ENCODE measurements at regions not wholly inside any gene's neighbourhood (a gene's known extent, or its start where the extent isn't known, plus 50 kb on each side); places are given as distances from the start of the nearest gene placed in this dataset.
"Not testable (repeated sequence)": the region's sequence is repeated elsewhere in the genome, so short reads cannot be mapped to it uniquely, and the experiment has no call there.

- Histone ChIP-seq H3K9ac (ENCODE audit: control insufficient read depth, extremely low read depth, insufficient read depth, low read length) (no peak overlapping the region), H3K4me1 (ENCODE audit: control insufficient read depth, extremely low read depth, insufficient read depth, low read length) (peaks cover 21% of the 10 kb centered on the region), H3K9me1 (ENCODE audit: control insufficient read depth, extremely low read depth, insufficient read depth, low read length) (no peaks in the 10 kb centered on the region), H3K27ac (ENCODE audit: control insufficient read depth, insufficient read depth, low read length) (peak overlapping the region; percentile 31), H3K4me2 (ENCODE audit: control insufficient read depth, extremely low read depth, insufficient read depth, low read depth, low read length) (peak overlapping the region; percentile 69), H3K4me3 (ENCODE audit: control insufficient read depth in 2 of 3, extremely low read depth in 1 of 3, insufficient read depth in 2 of 3, low read depth in 1 of 3, low read length in 3 of 3) (peak overlapping the region in 1 of 3 experiments; percentile 42), H2AFZ (ENCODE audit: control insufficient read depth, low read length) (peak overlapping the region; percentile 60), H3K27me3 (ENCODE audit: control insufficient read depth, extremely low read depth, insufficient read depth, low read length) (no peaks in the 10 kb centered on the region), H3K9me3 (ENCODE audit: control insufficient read depth, low read depth, low read length) (no peaks in the 10 kb centered on the region), H3K36me3 (ENCODE audit: control insufficient read depth in 2 of 2, extremely low read depth in 1 of 2, insufficient read depth in 2 of 2, low read length in 2 of 2) (no peaks in the 10 kb centered on the region), H4K20me1 (ENCODE audit: control insufficient read depth, extremely low read depth, insufficient read depth, low read length) (no peaks in the 10 kb centered on the region), H3K79me2 (ENCODE audit: control insufficient read depth, insufficient read depth, low read length) (no peaks in the 10 kb centered on the region)
- dilution Hi-C loops (cut with MboI; ENCODE audit: extremely low pct_ligation_motif_present, low sequenced_read_pairs) = no loop called here
- DNase-seq (ENCODE audit: low read depth, low spot score) (peak; percentile 52), FAIRE-seq (peak; percentile 80)
- TF ChIP-seq EZH2 (IDR thresholded peaks at IDR 0.05; ENCODE audit: low read length) (no peak), CTCF (optimal IDR thresholded peaks at IDR 0.05 in 1 of 3, IDR thresholded peaks at IDR 0.05 in 1 of 3, conservative IDR thresholded peaks at IDR 0.05 in 1 of 3; ENCODE audit: extremely low read depth in 1 of 3, insufficient read depth in 2 of 3, low read length in 3 of 3) (no peak)
Measured at GRCh38 chr6:76831299-76831698, 632.0 kb downstream of the HTR1B start.

GRCh38 chr6:76823578-76823977 lies 639.7 kb downstream of the HTR1B start:
- H2AFZ ChIP-seq (ENCODE audit: control insufficient read depth, low read length); H3K36me3 ChIP-seq (ENCODE audit: control insufficient read depth in 2 of 2, extremely low read depth in 1 of 2, insufficient read depth in 2 of 2, low read length in 2 of 2); H3K9ac ChIP-seq (ENCODE audit: control insufficient read depth, extremely low read depth, insufficient read depth, low read length); DNase-seq (ENCODE audit: low read depth, low spot score); H4K20me1 ChIP-seq (ENCODE audit: control insufficient read depth, extremely low read depth, insufficient read depth, low read length); H3K27me3 ChIP-seq (ENCODE audit: control insufficient read depth, extremely low read depth, insufficient read depth, low read length); FAIRE-seq; H3K4me1 ChIP-seq (ENCODE audit: control insufficient read depth, extremely low read depth, insufficient read depth, low read length); dilution Hi-C loops (cut with MboI; ENCODE audit: extremely low pct_ligation_motif_present, low sequenced_read_pairs); H3K9me1 ChIP-seq (ENCODE audit: control insufficient read depth, extremely low read depth, insufficient read depth, low read length); H3K4me3 ChIP-seq (ENCODE audit: control insufficient read depth in 2 of 3, extremely low read depth in 1 of 3, insufficient read depth in 2 of 3, low read depth in 1 of 3, low read length in 3 of 3); H3K27ac ChIP-seq (ENCODE audit: control insufficient read depth, insufficient read depth, low read length); H3K4me2 ChIP-seq (ENCODE audit: control insufficient read depth, extremely low read depth, insufficient read depth, low read depth, low read length); H3K9me3 ChIP-seq (ENCODE audit: control insufficient read depth, low read depth, low read length); H3K79me2 ChIP-seq (ENCODE audit: control insufficient read depth, insufficient read depth, low read length): not testable (repeated sequence)

- dilution Hi-C loops (cut with MboI; ENCODE audit: extremely low pct_ligation_motif_present, low sequenced_read_pairs) = no loop called here
- DNase-seq (ENCODE audit: low read depth, low spot score) (no peak), FAIRE-seq (no peak)
- Histone ChIP-seq H3K9ac (ENCODE audit: control insufficient read depth, extremely low read depth, insufficient read depth, low read length) (no peak overlapping the region), H3K79me2 (ENCODE audit: control insufficient read depth, insufficient read depth, low read length) (no peaks in the 10 kb centered on the region), H2AFZ (ENCODE audit: control insufficient read depth, low read length) (no peak overlapping the region), H3K9me3 (ENCODE audit: control insufficient read depth, low read depth, low read length) (no peaks in the 10 kb centered on the region), H4K20me1 (ENCODE audit: control insufficient read depth, extremely low read depth, insufficient read depth, low read length) (no peaks in the 10 kb centered on the region), H3K36me3 (ENCODE audit: control insufficient read depth in 2 of 2, extremely low read depth in 1 of 2, insufficient read depth in 2 of 2, low read length in 2 of 2) (no peaks in the 10 kb centered on the region), H3K4me2 (ENCODE audit: control insufficient read depth, extremely low read depth, insufficient read depth, low read depth, low read length) (no peak overlapping the region), H3K27ac (ENCODE audit: control insufficient read depth, insufficient read depth, low read length) (no peak overlapping the region), H3K4me1 (ENCODE audit: control insufficient read depth, extremely low read depth, insufficient read depth, low read length) (no peaks in the 10 kb centered on the region), H3K27me3 (ENCODE audit: control insufficient read depth, extremely low read depth, insufficient read depth, low read length) (no peaks in the 10 kb centered on the region), H3K9me1 (ENCODE audit: control insufficient read depth, extremely low read depth, insufficient read depth, low read length) (no peaks in the 10 kb centered on the region), H3K4me3 (ENCODE audit: control insufficient read depth in 2 of 3, extremely low read depth in 1 of 3, insufficient read depth in 2 of 3, low read depth in 1 of 3, low read length in 3 of 3) (no peak overlapping the region)
- no peak for TF ChIP-seq CTCF (optimal IDR thresholded peaks at IDR 0.05 in 1 of 3, IDR thresholded peaks at IDR 0.05 in 1 of 3, conservative IDR thresholded peaks at IDR 0.05 in 1 of 3; ENCODE audit: extremely low read depth in 1 of 3, insufficient read depth in 2 of 3, low read length in 3 of 3)
- TF ChIP-seq EZH2 (IDR thresholded peaks at IDR 0.05; ENCODE audit: low read length) = no peak
Measured at GRCh38 chr6:76818451-76818850, 644.8 kb downstream of the HTR1B start.

Data from keratinocyte (primary cell).